Panc1 (cell line): ENCODE measurements at regions not wholly inside any gene's neighbourhood (a gene's known extent, or its start where the extent isn't known, plus 50 kb on each side); places are given as distances from the start of the nearest gene placed in this dataset.

ENCODE experiments used
- ATAC-seq: fragments of 200-7000 bp; cut with Tn5 transposase; 2 replicates; pipeline ENCODE4 v1.9.1; 2020; ENCODE audit warnings: mild to moderate bottlenecking, moderate library complexity
- BruUV-seq: library from RNA; stranded (reverse); fragments of 400-500 nt; replicated peaks from 2 replicates; lab custom pipeline; 2021; lab: Mats Ljungman, UMichigan
- CTCF ChIA-PET: fragments of 300-600 bp; sonication (Branson Sonifier 250); formaldehyde crosslinking; loops from one replicate; lab custom pipeline; 2022; ENCODE audit warnings: antibody characterized with exemption; lab: Charles Lee
- POLR2A ChIA-PET: fragments of 300-600 bp; sonication (Branson Sonifier 250); formaldehyde crosslinking; loops from one replicate; lab custom pipeline; 2022; ENCODE audit warnings: antibody characterized with exemption; lab: Charles Lee
- DNase-seq: peaks from one replicate; pipeline ENCODE4 v3.0.0-alpha.2; 2010; ENCODE audit warnings: low read depth, low spot score
- H3K27ac ChIP-seq: 2 replicates; pipeline ENCODE4 v1.5.1; 2011; ENCODE audit warnings: mild to moderate bottlenecking, low read length, inconsistent platforms
- H3K27me3 ChIP-seq: fragments of 200-500 bp; sonication (Bioruptor generic); 2 replicates; pipeline ENCODE4 v1.6.0; 2014; ENCODE audit warnings: low read length, inconsistent platforms; ENCODE audit not compliant: control insufficient read depth, insufficient read depth
- H3K36me3 ChIP-seq: fragments of 200-500 bp; sonication (Bioruptor generic); 2 replicates; pipeline ENCODE4 v1.5.1; 2014; ENCODE audit warnings: inconsistent platforms, mild to moderate bottlenecking, low read length, moderate library complexity; ENCODE audit not compliant: control insufficient read depth, insufficient read depth
- H3K4me1 ChIP-seq: 2 replicates; pipeline ENCODE4 v1.5.1; 2011; ENCODE audit warnings: inconsistent platforms, mild to moderate bottlenecking, low read length, moderate library complexity; ENCODE audit not compliant: control insufficient read depth, insufficient read depth
- H3K4me3 ChIP-seq, 2 experiments: 2 replicates each; pipeline ENCODE4 v1.5.1; 2011 to 2012; ENCODE audit warnings: low read depth in 2 of 2, low read length in 2 of 2, mild to moderate bottlenecking in 2 of 2, inconsistent platforms in 1 of 2, moderate library complexity in 1 of 2
- H3K9me3 ChIP-seq: fragments of 200-500 bp; sonication (Bioruptor generic); 2 replicates; pipeline ENCODE4 v1.5.1; 2014; ENCODE audit warnings: low read depth, mild to moderate bottlenecking, inconsistent platforms, low read length, moderate library complexity; ENCODE audit not compliant: control insufficient read depth, insufficient read depth
- POLR2AphosphoS5 ChIP-seq: IDR thresholded peaks from 2 replicates; pipeline ENCODE4 v1.6.1; 2012; ENCODE audit warnings: mild to moderate bottlenecking, low read depth, low read length, moderate library complexity
- REST ChIP-seq, 2 experiments: IDR thresholded peaks; 2 replicates each; pipeline ENCODE4 v1.6.1; 2011 to 2012; ENCODE audit warnings: low read depth in 2 of 2, control low read depth in 1 of 2, low read length in 1 of 2, mild to moderate bottlenecking in 1 of 2, moderate library complexity in 1 of 2; ENCODE audit not compliant: insufficient read depth in 1 of 2
- SIN3A ChIP-seq: IDR thresholded peaks from 2 replicates; pipeline ENCODE4 v1.6.1; 2012; ENCODE audit warnings: low read depth, mild to moderate bottlenecking, low read length, moderate library complexity, borderline replicate concordance; ENCODE audit not compliant: insufficient read depth
- TCF7L2 ChIP-seq: IDR thresholded peaks from 2 replicates; pipeline ENCODE4 v1.6.1; 2011; ENCODE audit warnings: mild to moderate bottlenecking, low read depth, low read length, inconsistent platforms
- in situ Hi-C: cut with HindIII; loops from 2 replicates; pipeline ENCODE4 v1.10.0; 2016; ENCODE audit warnings: low sequenced_read_pairs, low pct_unique_long_range_greater_than_20kb
- intact Hi-C: fragments of 100-400 bp; cut with micrococcal nuclease; formaldehyde crosslinking; loops from one replicate; pipeline ENCODE4 v1.10.0; 2022; ENCODE audit not compliant: unreplicated experiment
- TF ChIP-seq, protein P1 (sequence below): fragments of 450-650 bp; IDR thresholded peaks from 2 replicates; pipeline ENCODE4 v1.5.1; 2017; ENCODE audit warnings: mild to moderate bottlenecking

DNA sequence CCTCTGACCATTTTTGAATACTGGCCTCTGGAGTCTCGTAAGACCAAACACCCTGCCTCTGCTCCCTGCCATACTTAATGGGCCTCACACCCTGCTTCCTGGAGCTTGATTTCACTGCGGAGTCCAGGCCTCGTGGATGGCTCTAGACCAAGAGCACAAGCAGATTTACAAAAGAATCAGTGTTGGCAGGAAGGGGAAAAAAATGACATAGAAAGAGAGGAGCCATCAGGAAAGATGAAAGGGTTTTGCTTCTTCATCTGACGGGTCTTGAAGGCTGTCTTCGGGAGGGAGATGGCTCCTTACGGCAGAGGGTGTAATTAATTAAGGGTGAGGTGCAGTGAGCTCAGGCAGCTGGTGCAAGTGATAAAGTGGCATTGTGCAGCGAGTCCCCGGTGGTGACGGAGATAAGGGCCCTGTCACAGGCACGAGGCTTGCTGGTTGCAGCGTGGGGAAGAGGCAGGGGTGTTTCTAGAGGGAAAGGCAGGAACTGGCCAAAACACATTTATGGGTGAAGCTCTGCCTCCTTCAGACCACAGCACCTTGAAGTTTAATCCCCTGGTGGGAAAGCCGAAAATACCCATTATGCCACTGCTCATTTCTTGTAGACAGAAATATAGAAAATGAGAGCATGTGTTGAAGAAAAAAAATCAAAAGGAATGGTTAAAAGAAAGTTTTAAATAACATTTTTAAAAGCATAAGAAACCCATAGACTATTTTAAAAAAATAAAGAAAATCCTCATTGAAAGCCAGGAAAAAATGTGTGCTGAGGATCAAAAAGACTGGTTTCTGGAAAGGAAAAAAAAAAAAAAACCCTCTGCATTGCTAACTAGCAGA is 128.6 kb upstream of the LRFN2 start:
- in situ Hi-C loops, result no loop called here
- Histone ChIP-seq H3K27me3 (no peaks in the 10 kb centered on the region), H3K27ac (no peak overlapping the region), H3K4me1 (peaks cover 4% of the 10 kb centered on the region; the same call in 1 of the 2 replicates), H3K9me3 (no peaks in the 10 kb centered on the region), H3K4me3 (no peak overlapping the region), H3K36me3 (no peaks in the 10 kb centered on the region)
- no peak for ATAC-seq
- CTCF ChIA-PET, result interaction anchor here (0.5 kb wide), 1 partner anchor 275 kb away, joined by 3 read pairs; no protein-coding TSS in a partner anchor
- intact Hi-C loops, result no loop called here
- no peak for DNase-seq
- BruUV-seq, result no TSS peak
- POLR2A ChIA-PET, result no interaction called here
- TF ChIP-seq TCF7L2 (no peak), REST (IDR thresholded peaks at IDR 0.05; ENCODE audit: insufficient read depth in 1 of 2, low read depth in 2 of 2, low read length in 1 of 2) (no peak), SIN3A (no peak), POLR2AphosphoS5 (no peak)
- TF ChIP-seq, protein P1, sequence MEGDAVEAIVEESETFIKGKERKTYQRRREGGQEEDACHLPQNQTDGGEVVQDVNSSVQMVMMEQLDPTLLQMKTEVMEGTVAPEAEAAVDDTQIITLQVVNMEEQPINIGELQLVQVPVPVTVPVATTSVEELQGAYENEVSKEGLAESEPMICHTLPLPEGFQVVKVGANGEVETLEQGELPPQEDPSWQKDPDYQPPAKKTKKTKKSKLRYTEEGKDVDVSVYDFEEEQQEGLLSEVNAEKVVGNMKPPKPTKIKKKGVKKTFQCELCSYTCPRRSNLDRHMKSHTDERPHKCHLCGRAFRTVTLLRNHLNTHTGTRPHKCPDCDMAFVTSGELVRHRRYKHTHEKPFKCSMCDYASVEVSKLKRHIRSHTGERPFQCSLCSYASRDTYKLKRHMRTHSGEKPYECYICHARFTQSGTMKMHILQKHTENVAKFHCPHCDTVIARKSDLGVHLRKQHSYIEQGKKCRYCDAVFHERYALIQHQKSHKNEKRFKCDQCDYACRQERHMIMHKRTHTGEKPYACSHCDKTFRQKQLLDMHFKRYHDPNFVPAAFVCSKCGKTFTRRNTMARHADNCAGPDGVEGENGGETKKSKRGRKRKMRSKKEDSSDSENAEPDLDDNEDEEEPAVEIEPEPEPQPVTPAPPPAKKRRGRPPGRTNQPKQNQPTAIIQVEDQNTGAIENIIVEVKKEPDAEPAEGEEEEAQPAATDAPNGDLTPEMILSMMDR, result no peak

GRCh38 chr6:40714576-40715564 is 127.7 kb upstream of the LRFN2 start:
- no peak overlapping the region for H3K27ac ChIP-seq
- intact Hi-C loops, result no loop called here
- POLR2A ChIA-PET, result no interaction called here
- DNase-seq (peak; percentile 13), ATAC-seq (peak; percentile 77)
- no peaks in the 10 kb centered on the region for H3K27me3 ChIP-seq
- in situ Hi-C loops, result no loop called here
- TF ChIP-seq REST (IDR thresholded peaks at IDR 0.05; ENCODE audit: insufficient read depth in 1 of 2, low read depth in 2 of 2, low read length in 1 of 2), result no peak
- no peak for TF ChIP-seq TCF7L2
- TF ChIP-seq POLR2AphosphoS5, result no peak
- TF ChIP-seq, protein P1, result no peak
- no peak for TF ChIP-seq SIN3A
- CTCF ChIA-PET, result no interaction called here
- BruUV-seq, result no TSS peak
- H3K4me3 ChIP-seq, result no peak overlapping the region
- no peaks in the 10 kb centered on the region for H3K9me3 ChIP-seq
- H3K36me3 ChIP-seq, result no peaks in the 10 kb centered on the region
- peaks cover 4% of the 10 kb centered on the region; the same call in 1 of the 2 replicates for H3K4me1 ChIP-seq
